ENCODE measurements at regions not wholly inside any gene's neighbourhood (a gene's known extent, or its start where the extent isn't known, plus 50 kb on each side); places are given as distances from the start of the nearest gene placed in this dataset.

- DNase-seq (ENCODE audit: low spot score in 2 of 2) (no peak), ATAC-seq (no peak)
- Mint-ChIP-seq H3K9me3 (no peaks in the 10 kb centered on the region), H3K36me3 (no peaks in the 10 kb centered on the region), H3K27ac (no peak overlapping the region)
Observed at GRCh38 chr15:62779036-62779770, 263.3 kb upstream of the TPM1 start.

- Mint-ChIP-seq H3K9me3 (no peaks in the 10 kb centered on the region), H3K36me3 (no peaks in the 10 kb centered on the region), H3K27ac (no peak overlapping the region)
- DNase-seq (ENCODE audit: low spot score in 2 of 2) (no peak), ATAC-seq (no peak)
Observed at GRCh38 chr15:62779899-62780298, 262.6 kb upstream of the TPM1 start.

GRCh38 chr15:62781081-62781497, 261.5 kb upstream of the TPM1 start:
- H3K36me3 Mint-ChIP-seq: no peaks in the 10 kb centered on the region
- no peaks in the 10 kb centered on the region for H3K9me3 Mint-ChIP-seq
- ATAC-seq (no peak), DNase-seq (ENCODE audit: low spot score in 2 of 2) (no peak)
- H3K27ac Mint-ChIP-seq: no peak overlapping the region

- ATAC-seq (peak; percentile 34 to 48), DNase-seq (ENCODE audit: low spot score in 2 of 2) (no peak)
- Mint-ChIP-seq H3K36me3 (no peaks in the 10 kb centered on the region), H3K9me3 (no peaks in the 10 kb centered on the region), H3K27ac (no peak overlapping the region)
Observed at GRCh38 chr15:62782071-62782841, 260.3 kb upstream of the TPM1 start.

- Mint-ChIP-seq H3K9me3 (no peaks in the 10 kb centered on the region), H3K36me3 (no peaks in the 10 kb centered on the region), H3K27ac (no peak overlapping the region)
- ATAC-seq (no peak), DNase-seq (ENCODE audit: low spot score in 2 of 2) (no peak)
Observed at GRCh38 chr15:62782896-62783295, 259.7 kb upstream of the TPM1 start.

- DNase-seq (ENCODE audit: low spot score in 2 of 2) (no peak), ATAC-seq (no peak)
- H3K36me3 Mint-ChIP-seq: no peaks in the 10 kb centered on the region
- no peaks in the 10 kb centered on the region for H3K9me3 Mint-ChIP-seq
- no peak overlapping the region for H3K27ac Mint-ChIP-seq
Observed at GRCh38 chr15:62783303-62783957, 259.1 kb upstream of the TPM1 start.

GRCh38 chr15:62785881-62786828, 256.4 kb upstream of the TPM1 start:
- DNase-seq (ENCODE audit: low spot score in 2 of 2) (no peak), ATAC-seq (no peak)
- Mint-ChIP-seq H3K9me3 (no peaks in the 10 kb centered on the region), H3K27ac (no peak overlapping the region), H3K36me3 (no peaks in the 10 kb centered on the region)

GRCh38 chr15:62787401-62787800, 255.1 kb upstream of the TPM1 start:
- Mint-ChIP-seq H3K9me3 (no peaks in the 10 kb centered on the region), H3K36me3 (no peaks in the 10 kb centered on the region), H3K27ac (no peak overlapping the region)
- ATAC-seq: no peak
- DNase-seq (ENCODE audit: low spot score in 2 of 2): no peak

- Mint-ChIP-seq H3K9me3 (no peaks in the 10 kb centered on the region), H3K36me3 (no peaks in the 10 kb centered on the region), H3K27ac (no peak overlapping the region)
- ATAC-seq (no peak), DNase-seq (ENCODE audit: low spot score in 2 of 2) (no peak)
Observed at GRCh38 chr15:62788224-62788623, 254.3 kb upstream of the TPM1 start.

- Mint-ChIP-seq H3K27ac (no peak overlapping the region), H3K36me3 (no peaks in the 10 kb centered on the region), H3K9me3 (no peaks in the 10 kb centered on the region)
- DNase-seq (ENCODE audit: low spot score in 2 of 2) (no peak), ATAC-seq (no peak)
Observed at GRCh38 chr15:62790546-62790945, 252.0 kb upstream of the TPM1 start.

- Mint-ChIP-seq H3K27ac (no peak overlapping the region), H3K9me3 (no peaks in the 10 kb centered on the region), H3K36me3 (no peaks in the 10 kb centered on the region)
- DNase-seq (ENCODE audit: low spot score in 2 of 2) (no peak), ATAC-seq (no peak)
Observed at GRCh38 chr15:62791694-62792093, 250.9 kb upstream of the TPM1 start.

GRCh38 chr15:62792986-62793751, 249.4 kb upstream of the TPM1 start:
- no peaks in the 10 kb centered on the region for H3K9me3 Mint-ChIP-seq
- ATAC-seq (no peak), DNase-seq (ENCODE audit: low spot score in 2 of 2) (no peak)
- H3K36me3 Mint-ChIP-seq: no peaks in the 10 kb centered on the region
- H3K27ac Mint-ChIP-seq: no peak overlapping the region

GRCh38 chr15:62793752-62794144, 248.8 kb upstream of the TPM1 start:
- DNase-seq (ENCODE audit: low spot score in 2 of 2): no peak

GRCh38 chr15:62795171-62795570, 247.4 kb upstream of the TPM1 start:
- Mint-ChIP-seq H3K27ac (no peak overlapping the region), H3K36me3 (no peaks in the 10 kb centered on the region), H3K9me3 (no peaks in the 10 kb centered on the region)
- ATAC-seq (no peak), DNase-seq (ENCODE audit: low spot score in 2 of 2) (no peak)

More at GRCh38 chr15:62793752-62794144, 248.8 kb upstream of the TPM1 start:
- Mint-ChIP-seq H3K27ac (no peak overlapping the region), H3K9me3 (no peaks in the 10 kb centered on the region), H3K36me3 (no peaks in the 10 kb centered on the region)
- ATAC-seq: no peak

- Mint-ChIP-seq H3K27ac (no peak overlapping the region), H3K36me3 (no peaks in the 10 kb centered on the region), H3K9me3 (no peaks in the 10 kb centered on the region)
- ATAC-seq (no peak), DNase-seq (ENCODE audit: low spot score in 2 of 2) (no peak)
Observed at GRCh38 chr15:62795700-62796695, 246.5 kb upstream of the TPM1 start.
